ENCODE measurements at regions not wholly inside any gene's neighbourhood (a gene's known extent, or its start where the extent isn't known, plus 50 kb on each side); places are given as distances from the start of the nearest gene placed in this dataset.

DNA sequence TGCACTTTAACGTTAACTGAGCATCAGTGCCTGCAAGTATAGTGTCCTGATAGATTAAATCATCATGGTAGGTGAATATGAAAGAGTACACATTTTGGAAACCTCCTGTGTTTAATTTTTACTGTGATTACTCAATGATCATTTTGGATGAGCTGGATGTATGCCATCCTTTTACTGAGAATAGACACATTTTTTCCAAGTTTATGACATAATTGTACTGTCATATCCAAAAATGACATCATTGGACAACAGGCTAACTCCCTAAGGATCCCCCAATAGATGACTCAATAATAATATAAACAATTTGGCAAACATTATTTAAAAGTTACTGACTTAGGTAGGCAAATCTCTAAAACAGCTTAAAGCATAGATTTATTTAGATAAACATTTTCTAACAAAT is 410.8 kb upstream of the REG3G start:
- DNase-seq = no peak

DNA sequence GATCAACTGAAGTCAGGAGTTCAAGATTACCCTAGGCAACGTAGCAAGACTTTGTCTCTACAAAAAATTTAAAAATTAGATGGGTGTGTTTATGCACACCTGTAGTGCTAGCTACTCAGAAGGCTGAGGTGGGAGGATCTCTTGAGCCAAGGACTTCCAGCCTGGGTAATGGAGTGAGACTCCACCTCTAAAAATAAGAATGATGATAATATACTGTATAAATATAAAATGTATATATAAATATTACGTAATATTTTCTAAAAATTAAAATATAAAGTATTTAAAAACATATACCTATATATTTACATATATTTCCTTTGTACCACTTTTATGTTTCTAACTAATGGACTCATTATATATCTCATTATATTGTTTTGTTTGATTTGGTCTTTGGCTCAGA is 409.5 kb upstream of the REG3G start:
- DNase-seq = no peak

DNA sequence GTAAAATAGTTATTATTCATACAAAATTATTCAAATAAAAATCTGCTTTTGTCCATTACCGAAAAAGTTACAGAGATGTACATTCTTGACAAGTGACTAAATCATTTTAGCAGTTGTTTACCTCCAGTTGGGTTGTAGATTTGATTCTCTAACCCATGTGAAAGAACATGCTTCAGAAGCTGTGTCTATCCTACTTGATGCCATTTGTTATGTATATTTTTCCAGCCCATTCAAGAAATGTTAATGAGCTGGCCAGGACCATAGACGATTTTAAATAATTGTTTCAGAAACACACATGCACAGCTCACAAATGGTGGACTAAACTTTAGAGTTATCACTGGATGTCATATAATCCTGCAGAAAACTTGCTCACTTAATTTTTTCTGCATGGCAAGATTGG is 391.1 kb upstream of the REG3G start:
- no peak for DNase-seq

DNA sequence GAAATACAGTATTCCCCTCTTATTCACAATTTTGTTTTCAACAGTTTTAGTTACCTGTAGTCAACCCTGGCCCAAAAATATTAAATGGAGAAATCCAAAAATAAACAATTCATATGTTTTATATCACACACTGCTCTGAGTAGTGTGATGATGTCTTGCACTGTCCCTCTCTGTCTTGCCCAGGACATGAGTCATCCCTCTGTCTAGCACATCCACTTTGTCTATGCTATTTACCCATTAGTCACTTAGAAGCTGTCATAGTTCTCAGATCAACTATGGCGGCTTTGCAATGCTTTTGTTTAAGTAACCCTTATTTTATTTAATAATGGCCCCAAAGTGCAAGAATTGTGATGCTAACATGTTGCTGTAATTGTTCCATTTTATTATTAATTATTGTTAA is 380.6 kb upstream of the REG3G start:
- no peak for DNase-seq

DNA sequence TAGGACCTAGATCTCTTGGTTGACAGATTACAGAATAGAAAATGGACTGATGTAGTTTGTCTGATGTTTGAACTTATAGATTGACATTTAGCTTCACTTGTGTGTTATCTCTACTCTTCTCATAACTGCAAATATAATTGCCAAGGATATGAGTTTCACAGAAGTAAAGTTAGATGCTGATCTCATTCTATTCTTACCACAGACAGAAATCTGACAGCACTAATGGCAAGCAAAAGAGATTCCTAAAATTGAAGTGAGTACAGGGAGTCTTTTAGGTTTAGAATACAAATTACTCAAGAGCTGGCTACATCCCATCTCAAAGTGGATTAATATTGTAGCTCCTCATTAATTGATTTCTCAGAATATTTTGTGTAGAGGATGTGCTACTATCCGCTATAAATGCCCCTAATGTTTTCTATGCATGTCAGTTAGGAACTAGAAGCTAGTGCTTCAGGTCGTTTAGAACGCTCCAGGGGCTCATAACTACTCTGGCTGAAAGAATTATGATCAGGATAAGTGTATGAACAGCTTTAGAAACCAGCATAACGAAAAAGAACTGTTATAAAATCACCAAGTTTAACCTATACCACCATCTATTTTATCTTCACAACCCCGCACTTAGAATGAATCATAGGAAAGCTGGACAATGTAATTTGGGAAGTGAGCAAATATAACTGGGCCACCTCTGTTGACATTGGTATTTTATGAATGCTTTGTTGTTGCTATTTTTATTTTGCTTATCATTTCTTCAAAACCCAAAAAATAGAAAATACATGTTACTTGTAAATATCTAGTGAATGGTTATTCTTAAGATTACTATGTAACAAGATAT is 378.8 kb upstream of the REG3G start:
- DNase-seq = no peak

DNA sequence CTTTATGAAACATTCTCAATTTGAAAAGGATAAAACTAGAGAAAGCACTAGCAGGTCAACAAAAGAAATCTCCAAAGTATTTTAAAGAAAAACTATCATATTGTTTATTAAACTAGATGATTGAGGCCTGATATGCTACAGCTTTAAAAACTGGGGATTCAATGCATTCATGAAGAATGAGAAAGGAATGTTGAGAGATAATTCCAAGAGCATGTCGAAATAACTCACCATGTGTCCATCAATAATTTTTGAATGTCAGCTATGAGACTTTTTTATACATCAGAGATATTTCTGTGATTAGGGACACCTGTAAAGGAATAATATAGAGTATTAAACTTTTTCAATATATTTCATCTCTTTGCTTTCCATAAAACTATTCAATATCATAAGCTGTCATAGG is 376.9 kb upstream of the REG3G start:
- no peak for DNase-seq

DNA sequence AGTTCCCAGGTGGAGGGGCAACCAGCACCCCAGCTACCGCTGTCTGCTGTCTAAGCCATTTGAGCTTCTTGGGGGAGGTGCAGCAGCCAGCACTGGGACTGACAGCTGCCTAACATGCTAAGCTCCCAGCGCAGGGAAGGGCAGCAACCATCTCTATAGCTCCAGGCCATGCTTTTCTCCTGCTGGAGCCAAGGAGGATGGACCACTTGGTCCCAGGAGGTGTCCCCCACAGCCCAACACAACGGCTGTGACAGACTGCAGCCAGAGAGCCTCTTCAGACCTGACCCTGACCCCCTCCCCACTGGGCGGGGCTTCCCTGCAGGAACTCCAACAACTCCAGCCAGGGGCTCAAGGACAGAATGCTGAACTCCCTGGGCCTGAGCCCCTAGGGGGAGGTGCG is 370.6 kb upstream of the REG3G start:
- DNase-seq = no peak

DNA sequence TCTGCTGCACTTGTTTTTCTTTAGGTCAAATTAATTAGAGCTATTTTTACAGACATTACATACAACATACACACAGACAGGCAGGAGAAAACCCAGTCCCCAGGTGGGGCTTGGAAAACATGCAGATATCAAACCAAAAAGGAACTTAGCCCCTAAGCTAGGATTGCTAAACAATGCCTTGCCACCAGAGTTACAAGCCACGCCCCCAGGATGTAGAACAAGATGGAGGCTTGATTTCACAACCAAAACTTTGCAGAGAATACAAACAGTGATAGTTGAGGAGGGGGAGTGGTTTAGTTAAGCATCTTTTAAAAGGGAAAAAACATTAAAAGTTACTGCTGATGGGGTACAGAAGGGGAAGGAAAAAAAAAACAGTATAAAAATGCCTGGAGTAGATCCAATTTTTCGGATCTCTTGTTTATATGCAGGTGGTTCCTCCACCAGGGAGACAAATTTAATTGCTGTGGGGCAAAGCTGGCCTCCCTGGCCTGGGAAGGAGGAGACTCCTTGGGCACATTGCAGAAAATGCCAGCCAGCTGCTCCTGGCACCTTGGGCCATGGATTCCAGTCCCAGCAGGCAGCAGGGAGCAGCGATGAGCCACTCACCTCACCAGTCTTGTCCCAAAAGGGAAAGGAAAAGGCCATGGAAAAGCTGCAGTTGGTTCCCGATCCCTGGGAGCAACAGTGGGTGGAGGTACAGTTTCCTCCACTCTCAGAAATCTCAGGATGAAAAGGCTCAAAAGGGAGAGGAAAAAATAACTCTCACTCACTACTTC is 348.4 kb upstream of the REG3G start:
- no peak for DNase-seq

DNA sequence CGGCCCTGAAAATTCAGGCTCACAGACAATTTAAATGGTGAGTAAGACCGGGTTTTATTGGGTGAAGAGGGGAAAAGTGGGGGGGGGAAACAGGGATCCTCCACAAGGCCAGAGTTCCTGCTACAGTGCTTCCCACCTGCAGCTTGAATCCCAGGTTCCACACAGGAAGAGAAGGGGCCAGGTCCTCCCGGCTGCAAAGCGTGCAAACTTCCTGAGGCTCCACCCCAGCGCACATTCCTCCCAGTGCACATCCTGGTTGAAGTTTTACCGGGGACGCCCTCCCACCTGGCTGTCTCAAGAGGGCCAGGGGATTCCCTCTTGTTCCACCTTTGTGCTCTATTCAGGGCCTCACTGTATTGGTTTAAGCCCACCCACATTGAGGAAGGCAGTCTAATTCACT is 347.7 kb upstream of the REG3G start:
- DNase-seq = no peak

DNA sequence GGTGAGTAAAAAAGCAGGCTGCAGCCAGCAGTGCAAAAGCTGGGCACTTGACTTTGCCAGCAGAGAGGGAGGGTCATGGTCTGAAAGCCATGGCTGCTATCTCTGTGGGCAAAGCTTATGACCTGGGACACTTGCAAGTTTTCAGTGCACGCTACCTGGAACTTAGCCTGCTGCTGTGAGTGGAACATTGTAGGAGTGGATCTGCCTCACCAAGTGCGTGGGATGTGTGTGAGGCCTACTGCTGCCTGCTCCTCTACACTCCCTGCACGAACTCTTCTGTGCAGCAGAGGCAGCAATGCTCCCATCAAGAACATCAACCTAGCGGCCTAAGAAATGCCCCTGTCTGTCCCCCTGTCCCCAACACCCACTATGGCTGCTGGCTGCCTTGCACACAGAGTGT is 344.1 kb upstream of the REG3G start:
- no peak for DNase-seq

DNA sequence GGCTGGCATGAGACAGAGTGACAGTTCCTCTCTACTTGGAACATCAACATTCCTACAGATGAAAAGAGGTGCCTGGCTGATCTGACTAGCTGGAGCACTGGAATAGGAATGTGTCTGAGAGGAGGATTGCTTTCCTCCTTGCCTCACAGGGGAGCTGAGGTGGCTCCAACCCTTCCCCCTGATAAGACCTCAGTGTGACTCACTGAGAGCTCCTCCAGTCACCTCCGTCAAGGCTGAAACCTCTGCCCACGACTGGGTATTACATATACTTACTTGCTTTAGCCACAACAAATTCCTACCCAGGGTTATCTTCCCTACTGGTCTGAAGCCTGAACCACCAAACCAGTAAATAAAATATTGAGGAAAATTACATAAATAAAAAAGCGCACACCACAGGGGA is 342.7 kb upstream of the REG3G start:
- no peak for DNase-seq

DNA sequence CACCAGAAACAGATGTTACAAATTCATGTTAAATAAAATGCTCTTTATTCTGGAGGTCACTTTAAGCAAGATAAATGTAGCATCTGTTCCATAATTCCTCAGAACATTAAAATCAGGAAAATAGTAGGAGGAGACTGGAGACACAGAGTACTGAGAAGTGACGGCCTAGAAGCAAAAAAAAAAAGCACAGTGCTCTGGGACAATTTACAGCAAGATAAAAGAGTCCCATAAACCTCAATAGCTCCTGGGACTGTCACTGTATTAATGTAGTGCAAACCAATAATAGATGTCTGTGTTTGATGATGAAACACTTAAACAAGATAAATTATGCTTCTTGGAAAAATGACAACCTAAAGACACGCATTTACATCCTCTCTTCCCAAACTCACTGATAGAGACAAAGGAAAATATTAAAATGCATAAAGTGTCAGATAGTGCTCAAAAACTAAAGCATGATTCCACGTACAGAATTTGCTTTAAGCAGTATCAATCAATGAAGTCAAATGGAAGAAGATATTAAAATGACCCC is 338.8 kb upstream of the REG3G start:
- no peak for DNase-seq

DNA sequence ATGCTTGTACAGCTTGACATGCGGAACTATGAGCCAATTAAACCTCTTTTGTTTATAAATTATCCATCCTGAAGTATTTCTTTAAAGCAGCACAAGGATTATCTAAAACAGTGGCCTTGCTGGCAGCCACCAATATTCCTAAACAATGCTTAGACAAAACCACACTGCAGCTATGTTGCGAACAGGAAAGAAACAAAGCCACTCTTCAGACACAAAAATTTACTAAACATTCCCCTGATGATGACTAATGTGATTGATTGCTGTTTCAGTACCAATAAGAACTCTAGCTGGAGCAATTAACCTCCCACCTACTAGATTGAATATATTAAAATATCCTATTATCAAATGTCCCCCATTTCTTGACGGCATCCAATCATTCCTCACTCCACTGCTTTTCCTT is 325.8 kb upstream of the REG3G start:
- DNase-seq = no peak

DNA sequence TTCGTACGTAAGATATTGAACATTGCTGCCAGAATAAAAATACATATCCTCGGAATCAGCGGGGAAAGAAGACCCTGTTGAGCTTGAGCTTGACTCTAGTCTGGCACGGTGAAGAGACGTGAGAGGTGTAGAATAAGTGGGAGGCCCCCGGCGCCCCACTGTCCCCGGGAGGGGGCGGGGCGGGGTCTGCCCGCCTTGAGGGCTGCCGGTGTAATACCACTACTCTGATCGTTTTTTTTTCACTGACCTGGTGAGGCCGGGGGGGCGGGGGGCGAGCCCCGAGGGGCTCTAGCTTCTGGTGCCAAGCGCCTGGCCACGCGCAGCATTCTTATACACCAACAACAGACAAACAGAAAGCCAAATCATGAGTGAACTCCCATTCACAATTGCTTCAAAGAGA is 324.0 kb upstream of the REG3G start:
- no peak for DNase-seq

DNA sequence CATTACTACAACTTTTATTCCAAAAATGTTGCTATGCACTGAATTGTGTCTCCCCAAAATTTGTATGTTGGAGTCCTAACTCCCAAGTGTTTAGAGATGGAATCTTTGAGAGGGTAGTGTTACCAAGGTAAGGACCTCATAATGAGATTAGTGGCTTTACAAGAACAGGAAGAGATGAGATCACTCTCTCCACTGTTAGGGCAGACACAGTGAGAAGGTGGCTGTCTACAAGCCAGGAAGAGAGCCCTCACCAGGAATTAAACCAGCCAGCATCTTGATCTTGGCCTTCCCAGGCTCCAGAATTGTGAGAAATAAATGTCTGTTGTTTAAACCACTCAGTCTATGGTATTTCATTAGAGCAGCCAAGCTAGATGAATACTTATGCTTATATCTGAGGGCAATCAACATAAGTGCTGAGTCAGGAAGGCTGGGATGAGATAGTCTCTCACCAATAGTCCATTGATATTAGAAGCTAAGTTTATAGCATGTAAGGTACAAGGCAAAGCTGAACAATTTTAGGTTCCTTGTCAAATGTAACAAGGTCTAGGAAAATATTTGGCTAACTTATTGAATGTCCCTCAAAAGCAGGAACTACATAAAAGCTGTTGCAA is 317.6 kb upstream of the REG3G start:
- no peak for DNase-seq

DNA sequence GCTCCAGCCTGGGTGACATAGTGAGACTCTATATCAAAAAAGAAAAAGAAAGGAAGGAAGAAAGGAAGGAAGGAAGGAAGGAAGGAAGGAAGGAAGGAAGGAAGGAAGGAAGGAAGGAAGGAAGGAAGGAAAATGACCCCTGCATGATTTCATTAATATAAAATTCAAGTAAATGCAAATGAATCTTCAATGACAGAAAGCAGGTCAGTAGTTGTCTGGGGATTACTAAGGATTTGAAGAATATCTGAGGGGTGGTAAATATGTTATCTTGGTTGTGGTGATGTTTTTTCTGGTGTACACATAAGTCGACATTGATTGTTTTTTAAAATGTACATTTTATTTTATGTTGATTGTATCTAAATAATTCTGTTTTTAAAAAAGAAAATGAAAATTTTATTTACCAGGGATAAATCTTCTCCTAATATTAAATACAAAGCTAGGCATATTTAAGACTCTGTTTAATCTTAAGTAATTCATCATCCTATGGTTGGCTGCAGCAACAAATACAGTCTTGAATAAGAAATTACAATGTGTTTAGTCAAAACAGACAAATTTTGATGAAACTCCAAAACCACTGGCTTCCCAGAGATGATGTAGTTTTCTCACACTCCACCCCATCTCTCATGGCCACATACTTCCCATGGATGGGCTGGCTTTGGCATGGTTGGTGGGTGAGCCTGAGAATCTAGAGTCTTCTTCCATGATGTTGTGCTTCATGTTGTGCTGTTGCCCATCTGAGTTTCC is 314.7 kb upstream of the REG3G start:
- DNase-seq = no peak

DNA sequence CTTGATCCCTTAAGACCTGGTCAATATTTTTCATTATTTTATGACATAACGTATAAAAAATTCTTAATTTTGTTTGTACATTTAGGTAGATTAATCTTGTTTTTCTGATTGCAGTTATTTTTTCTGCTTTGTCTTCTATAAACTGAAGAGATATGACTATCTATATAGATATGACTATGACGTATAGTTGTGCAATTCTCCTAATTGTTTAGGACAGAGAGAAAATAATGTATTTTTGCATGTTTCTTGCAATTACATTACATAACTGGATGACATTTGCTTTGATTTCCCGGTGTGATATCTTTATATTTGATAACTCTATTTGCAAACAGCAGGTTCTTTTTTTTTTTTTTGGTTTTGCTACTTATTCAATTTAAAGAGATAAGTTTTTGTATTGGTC is 310.2 kb upstream of the REG3G start:
- no peak for DNase-seq

DNA sequence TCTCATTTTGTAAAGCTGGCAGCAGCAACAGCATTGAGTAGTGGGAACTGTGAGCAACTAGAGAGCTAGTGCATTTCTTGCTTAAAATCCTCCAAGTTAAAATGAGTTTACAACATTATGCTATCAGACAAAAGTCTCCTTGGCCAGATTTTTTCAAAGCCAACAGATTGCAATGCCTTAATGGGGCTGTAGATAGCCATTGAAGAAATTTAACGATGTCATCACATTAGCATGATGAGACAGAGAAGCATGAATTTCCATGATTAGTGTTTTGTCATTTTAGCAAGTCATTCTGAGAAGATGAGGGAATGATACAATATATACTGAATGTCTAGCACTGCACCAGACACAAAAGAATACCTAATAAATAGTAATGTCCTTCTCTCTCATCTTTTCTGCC is 307.5 kb upstream of the REG3G start:
- DNase-seq = no peak

DNA sequence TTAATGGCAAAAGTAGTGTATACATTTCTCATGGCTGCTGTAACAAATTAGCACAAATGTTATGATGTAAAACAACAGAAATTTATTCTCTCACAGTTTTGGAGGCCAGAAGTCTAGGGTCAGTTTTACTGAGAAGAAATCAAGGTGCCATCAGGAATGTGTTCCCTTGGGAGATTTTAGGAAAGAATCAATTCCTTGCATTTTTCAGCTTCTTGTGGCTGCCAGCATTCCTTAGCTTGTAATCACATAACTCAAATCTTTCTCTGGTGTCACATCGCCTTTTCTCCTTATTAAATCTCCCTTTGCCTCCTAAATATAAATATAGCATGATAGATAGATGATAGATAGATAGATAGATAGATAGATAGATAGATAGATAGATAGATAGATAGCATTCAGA is 307.0 kb upstream of the REG3G start:
- DNase-seq = no peak

DNA sequence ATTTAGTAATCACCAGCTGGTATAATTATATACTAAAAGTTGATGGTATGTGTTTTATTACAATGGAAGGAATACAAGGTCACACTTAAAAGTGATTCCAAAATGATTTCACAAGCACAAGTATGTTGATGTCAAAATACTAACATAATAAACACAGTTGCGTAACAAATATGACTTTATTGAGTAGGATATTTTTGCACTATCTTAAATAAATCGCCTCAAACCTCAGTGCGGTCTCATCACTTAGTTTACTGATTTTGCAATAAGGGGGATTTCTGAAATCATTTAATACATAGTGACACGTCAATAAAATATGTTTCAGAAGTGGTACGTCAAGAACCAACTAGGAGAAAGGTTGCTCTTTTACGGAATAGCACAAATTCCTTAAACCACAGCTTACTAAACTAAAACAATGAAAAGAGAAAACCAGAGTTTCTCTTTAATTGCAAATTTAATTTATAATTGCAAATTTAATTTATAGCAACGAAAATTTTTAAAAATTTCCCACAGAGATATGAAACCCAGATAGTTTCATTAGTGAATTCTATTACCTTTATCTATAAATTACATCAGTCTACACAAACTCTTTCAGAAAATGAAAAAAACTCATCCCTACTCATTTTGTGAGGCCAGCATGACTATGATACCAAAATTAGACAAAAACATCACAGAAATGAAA is 304.0 kb upstream of the REG3G start:
- no peak for DNase-seq

DNA sequence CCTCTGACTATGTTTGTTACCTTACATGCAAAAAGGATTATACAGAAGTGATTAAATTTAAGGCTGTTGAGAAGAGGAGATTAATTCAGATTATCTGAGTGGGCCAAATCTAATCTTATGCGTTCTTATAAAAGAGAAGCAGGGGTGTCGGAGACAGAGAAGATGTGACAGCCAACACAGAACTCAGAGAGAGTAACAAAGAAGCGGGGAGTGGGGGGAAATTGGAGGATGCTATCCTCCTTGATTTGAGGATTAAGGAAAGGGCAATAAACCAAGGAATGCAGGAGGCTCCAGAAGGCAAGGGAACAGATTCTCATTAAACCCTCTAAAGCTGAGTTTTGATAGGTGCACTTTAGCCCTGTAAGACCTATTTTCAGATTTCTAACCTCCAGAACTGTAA is 291.3 kb upstream of the REG3G start:
- no peak for DNase-seq

DNA sequence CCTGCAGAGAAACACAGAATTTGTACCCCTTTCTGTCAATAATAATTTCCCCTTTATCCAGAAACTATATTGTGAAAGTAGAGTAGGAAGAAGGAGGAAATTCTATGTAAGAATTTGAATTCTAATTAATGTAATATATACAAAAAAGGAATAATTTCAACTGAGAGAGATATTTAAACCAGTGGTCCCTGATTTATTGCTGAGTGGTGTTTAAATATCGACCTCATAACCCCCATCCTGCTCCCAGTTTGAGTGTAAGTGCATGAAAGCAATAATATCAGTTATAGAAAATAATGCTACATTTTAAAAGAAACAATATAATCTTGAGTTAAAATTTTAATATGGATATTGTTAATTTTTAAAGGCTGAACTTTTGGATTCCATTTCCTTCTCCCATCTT is 286.2 kb upstream of the REG3G start:
- no peak for DNase-seq
